ENCODE measurements at regions not wholly inside any gene's neighbourhood (a gene's known extent, or its start where the extent isn't known, plus 50 kb on each side); places are given as distances from the start of the nearest gene placed in this dataset.

GRCh38 chr9:108549184-108549583, 306.6 kb downstream of the ACTL7B start:
- Mint-ChIP-seq H3K36me3 (ENCODE audit: low read depth) (no peaks in the 10 kb centered on the region), H3K27ac (no peak overlapping the region), H3K4me3 (no peak overlapping the region), H3K9me3 (no peaks in the 10 kb centered on the region), H3K4me1 (peaks cover 36% of the 10 kb centered on the region), H3K27me3 (ENCODE audit: low read depth, poor library complexity) (peaks cover 6% of the 10 kb centered on the region)
- no peak for DNase-seq
- no peak for TF ChIP-seq CTCF (IDR thresholded peaks at IDR 0.05)

- no peak for DNase-seq
- Mint-ChIP-seq H3K4me3 (no peak overlapping the region), H3K27ac (no peak overlapping the region), H3K4me1 (peaks cover 42% of the 10 kb centered on the region), H3K27me3 (ENCODE audit: low read depth, poor library complexity) (peaks cover 6% of the 10 kb centered on the region), H3K36me3 (ENCODE audit: low read depth) (no peaks in the 10 kb centered on the region), H3K9me3 (no peaks in the 10 kb centered on the region)
- TF ChIP-seq CTCF (IDR thresholded peaks at IDR 0.05): no peak
These were observed 308.2 kb downstream of the ACTL7B start for GRCh38 chr9:108547411-108548135.

GRCh38 chr9:108546215-108546614, 309.6 kb downstream of the ACTL7B start:
- no peak overlapping the region for H3K4me3 Mint-ChIP-seq
- H3K9me3 Mint-ChIP-seq: no peaks in the 10 kb centered on the region
- no peak for TF ChIP-seq CTCF (IDR thresholded peaks at IDR 0.05)
- no peak overlapping the region for H3K27ac Mint-ChIP-seq
- peaks cover 34% of the 10 kb centered on the region for H3K4me1 Mint-ChIP-seq
- DNase-seq: no peak
- no peaks in the 10 kb centered on the region for H3K36me3 Mint-ChIP-seq (ENCODE audit: low read depth)
- H3K27me3 Mint-ChIP-seq (ENCODE audit: low read depth, poor library complexity): peaks cover 6% of the 10 kb centered on the region

- H3K27me3 Mint-ChIP-seq (ENCODE audit: low read depth, poor library complexity): peaks cover 6% of the 10 kb centered on the region
- H3K36me3 Mint-ChIP-seq (ENCODE audit: low read depth): no peaks in the 10 kb centered on the region
These were observed 310.4 kb downstream of the ACTL7B start for GRCh38 chr9:108545436-108545835.

GRCh38 chr9:108544866-108545265, 310.9 kb downstream of the ACTL7B start:
- DNase-seq: no peak
- Mint-ChIP-seq H3K36me3 (ENCODE audit: low read depth) (no peaks in the 10 kb centered on the region), H3K27ac (no peak overlapping the region), H3K27me3 (ENCODE audit: low read depth, poor library complexity) (peaks cover 6% of the 10 kb centered on the region), H3K9me3 (peaks cover 1% of the 10 kb centered on the region), H3K4me1 (peaks cover 21% of the 10 kb centered on the region), H3K4me3 (no peak overlapping the region)
- no peak for TF ChIP-seq CTCF (IDR thresholded peaks at IDR 0.05)

More at GRCh38 chr9:108545436-108545835, 310.4 kb downstream of the ACTL7B start:
- no peak for DNase-seq
- Mint-ChIP-seq H3K27ac (no peak overlapping the region), H3K4me3 (no peak overlapping the region), H3K9me3 (no peaks in the 10 kb centered on the region), H3K4me1 (peaks cover 26% of the 10 kb centered on the region)
- no peak for TF ChIP-seq CTCF (IDR thresholded peaks at IDR 0.05)

GRCh38 chr9:108543251-108543778, 312.5 kb downstream of the ACTL7B start:
- Mint-ChIP-seq H3K27me3 (ENCODE audit: low read depth, poor library complexity) (peaks cover 6% of the 10 kb centered on the region), H3K36me3 (ENCODE audit: low read depth) (no peaks in the 10 kb centered on the region), H3K27ac (peak overlapping the region; percentile 52), H3K9me3 (peaks cover 9% of the 10 kb centered on the region), H3K4me1 (peaks cover 10% of the 10 kb centered on the region), H3K4me3 (no peak overlapping the region)
- no peak for DNase-seq
- no peak for TF ChIP-seq CTCF (IDR thresholded peaks at IDR 0.05)

All from nephron progenitor cell (in vitro differentiated cells).